ENCODE measurements at regions not wholly inside any gene's neighbourhood (a gene's known extent, or its start where the extent isn't known, plus 50 kb on each side); places are given as distances from the start of the nearest gene placed in this dataset.

- TF ChIP-seq RARA (CRISPR knock-in tag; IDR thresholded peaks at IDR 0.05) (peak; percentile 24; the same call in 1 of the 2 replicates), SIN3B (IDR thresholded peaks at IDR 0.05; ENCODE audit: low read length) (no peak), STAT6 (CRISPR knock-in tag; IDR thresholded peaks at IDR 0.05; ENCODE audit: borderline replicate concordance) (no peak), WIZ (CRISPR knock-in tag; IDR thresholded peaks at IDR 0.05) (no peak), HDAC2 (CRISPR knock-in tag; IDR thresholded peaks at IDR 0.05) (no peak), PLSCR1 (CRISPR knock-in tag; IDR thresholded peaks at IDR 0.05; ENCODE audit: borderline replicate concordance) (no peak), MYNN (CRISPR knock-in tag; IDR thresholded peaks at IDR 0.05; ENCODE audit: low read depth) (no peak), SOX5 (CRISPR knock-in tag; IDR thresholded peaks at IDR 0.05; ENCODE audit: borderline replicate concordance) (no peak)
These were observed 109.9 kb upstream of the MAP4K3 start (continued) for GRCh38 chr2:39546937-39547336.

- H2AFZ ChIP-seq (ENCODE audit: low read length): no peak overlapping the region
- 95% methylated on average over 9 of the region's 9 CpGs for WGBS (ENCODE audit: low lambda C conversion rate)
- in situ Hi-C loops (cut with HindIII; ENCODE audit: extremely low pct_ligation_motif_present, low pct_unique_long_range_greater_than_20kb): no loop called here
- H3K36me3 ChIP-seq (replicated peaks in 1 of 2; ENCODE audit: control insufficient read depth in 1 of 2, insufficient read depth in 2 of 2, low read length in 2 of 2): no peaks in the 10 kb centered on the region
- no peak for DNase-seq (ENCODE audit: low spot score)
- BruUV-seq (replicated peaks): no TSS peak
- FAIRE-seq: no peak
- ATAC-seq: no peak
- intact Hi-C loops (cut with micrococcal nuclease; ENCODE audit: unreplicated experiment): no loop called here
- ChIA-PET CTCF (ENCODE audit: low intra/inter-chr PET ratio, low total read pairs) (no interaction called here), POLR2A (interaction anchor here (1.5 to 1.6 kb wide), 2 partner anchors 30 to 32 kb away, joined by 3 to 8 read pairs; no protein-coding TSS in a partner anchor)
- H3K9ac ChIP-seq (ENCODE audit: insufficient read depth, low read depth, low read length): no peak overlapping the region
- H3K27me3 ChIP-seq (ENCODE audit: control insufficient read depth in 1 of 2, insufficient read depth in 2 of 2, low read length in 2 of 2): no peaks in the 10 kb centered on the region
- no peak overlapping the region for H3K4me3 ChIP-seq (replicated peaks in 1 of 3; ENCODE audit: insufficient read depth in 1 of 3, low read depth in 2 of 3, low read length in 3 of 3)
- H3K4me2 ChIP-seq (ENCODE audit: low read depth, low read length): no peak overlapping the region
- H3K4me1 ChIP-seq (ENCODE audit: insufficient read depth, low read length): peaks cover 77% of the 10 kb centered on the region
- no peaks in the 10 kb centered on the region for H3K79me2 ChIP-seq (ENCODE audit: insufficient read depth, low read length)
- H4K20me1 ChIP-seq (ENCODE audit: insufficient read depth, low read length): no peaks in the 10 kb centered on the region
- H3K9me3 ChIP-seq (ENCODE audit: low read length): peaks cover 12% of the 10 kb centered on the region
- peak overlapping the region; percentile 72 for H3K27ac ChIP-seq (ENCODE audit: extremely low read length, insufficient read depth, low read length)
- TF ChIP-seq MXD4 (CRISPR knock-in tag; IDR thresholded peaks at IDR 0.05): 0 out of 2 replicates have a peak, but pooled peaks have one; percentile 13
- no peak for TF ChIP-seq PCBP2 (optimal IDR thresholded peaks at IDR 0.05; ENCODE audit: low read depth, low read length, poor library complexity, severe bottlenecking)
- TF ChIP-seq ZKSCAN1 (IDR thresholded peaks at IDR 0.05; ENCODE audit: low read length): no peak
- no peak for TF ChIP-seq ZSCAN12 (CRISPR knock-in tag; IDR thresholded peaks at IDR 0.05)
- no peak for TF ChIP-seq ZNF460 (CRISPR knock-in tag; IDR thresholded peaks at IDR 0.05; ENCODE audit: borderline replicate concordance)
- no peak for TF ChIP-seq ZNF546 (CRISPR knock-in tag; conservative IDR thresholded peaks at IDR 0.05)
- TF ChIP-seq MTF2 (CRISPR knock-in tag; IDR thresholded peaks at IDR 0.05; ENCODE audit: borderline replicate concordance): no peak
- TF ChIP-seq SMAD3 (CRISPR knock-in tag; IDR thresholded peaks at IDR 0.05): 0 out of 2 replicates have a peak, but pooled peaks have one; percentile 45
- no peak for TF ChIP-seq ZNF83 (CRISPR knock-in tag; IDR thresholded peaks at IDR 0.05; ENCODE audit: borderline replicate concordance)
- no peak for TF ChIP-seq IKZF5 (CRISPR knock-in tag; IDR thresholded peaks at IDR 0.05)
- TF ChIP-seq ZNF143 (CRISPR knock-in tag; IDR thresholded peaks at IDR 0.05): no peak
- no peak for TF ChIP-seq ZNF577 (CRISPR knock-in tag; IDR thresholded peaks at IDR 0.05; ENCODE audit: borderline replicate concordance, low read depth)
These were observed 111.0 kb upstream of the MAP4K3 start for GRCh38 chr2:39547811-39548719.
